Sigmoid colon (tissue), 4 donors: ENCODE measurements at regions not wholly inside any gene's neighbourhood (a gene's known extent, or its start where the extent isn't known, plus 50 kb on each side); places are given as distances from the start of the nearest gene placed in this dataset.
"Not testable (repeated sequence)": the region's sequence is repeated elsewhere in the genome, so short reads cannot be mapped to it uniquely, and the experiment has no call there.

Experiments
- POLR2A ChIP-seq, 2 donors: fragments of 450-650 bp; IDR thresholded peaks; one replicate each; pipeline ENCODE4 v1.6.1; 2016; ENCODE audit warnings: antibody characterized with exemption in 2 of 2, mild to moderate bottlenecking in 2 of 2, moderate library complexity in 2 of 2
- POLR2AphosphoS5 ChIP-seq, 4 donors: sonication (generic); formaldehyde crosslinking; IDR thresholded peaks; one replicate each; pipeline ENCODE4 v1.6.1; 2017; ENCODE audit warnings: antibody characterized with exemption in 4 of 4
- TF ChIP-seq, protein P1 (sequence below), 4 experiments: fragments of 450-650 bp in 3 of 4; fragments of 200-600 bp in 1 of 4; IDR thresholded peaks; one replicate each; pipeline ENCODE4 v1.5.1; 2016 to 2019; ENCODE audit warnings: antibody characterized with exemption in 4 of 4, mild to moderate bottlenecking in 3 of 4, moderate library complexity in 2 of 4

DNA sequence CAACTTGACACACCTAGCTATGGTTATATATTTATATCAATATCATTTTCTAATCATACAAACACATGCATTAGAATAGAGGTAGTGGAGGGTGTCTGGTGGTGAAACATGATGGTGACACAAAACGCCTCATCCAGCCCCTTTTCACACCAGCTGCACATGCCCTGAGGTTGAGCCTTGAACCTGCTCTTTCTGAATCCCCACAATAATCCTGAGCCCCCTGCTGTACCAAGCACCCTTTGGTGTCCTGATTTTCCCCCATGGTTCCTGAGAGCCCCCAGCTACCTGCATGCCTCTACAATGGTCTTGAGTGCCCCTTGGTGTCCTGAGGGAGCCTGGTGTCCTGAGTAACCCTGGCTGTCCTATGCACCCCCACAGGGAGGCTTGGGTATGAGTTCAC lies 840.6 kb downstream of the TMEM121 start:
- not testable (repeated sequence) for TF ChIP-seq POLR2A, POLR2AphosphoS5 (IDR thresholded peaks at IDR 0.05)
- TF ChIP-seq, protein P1, sequence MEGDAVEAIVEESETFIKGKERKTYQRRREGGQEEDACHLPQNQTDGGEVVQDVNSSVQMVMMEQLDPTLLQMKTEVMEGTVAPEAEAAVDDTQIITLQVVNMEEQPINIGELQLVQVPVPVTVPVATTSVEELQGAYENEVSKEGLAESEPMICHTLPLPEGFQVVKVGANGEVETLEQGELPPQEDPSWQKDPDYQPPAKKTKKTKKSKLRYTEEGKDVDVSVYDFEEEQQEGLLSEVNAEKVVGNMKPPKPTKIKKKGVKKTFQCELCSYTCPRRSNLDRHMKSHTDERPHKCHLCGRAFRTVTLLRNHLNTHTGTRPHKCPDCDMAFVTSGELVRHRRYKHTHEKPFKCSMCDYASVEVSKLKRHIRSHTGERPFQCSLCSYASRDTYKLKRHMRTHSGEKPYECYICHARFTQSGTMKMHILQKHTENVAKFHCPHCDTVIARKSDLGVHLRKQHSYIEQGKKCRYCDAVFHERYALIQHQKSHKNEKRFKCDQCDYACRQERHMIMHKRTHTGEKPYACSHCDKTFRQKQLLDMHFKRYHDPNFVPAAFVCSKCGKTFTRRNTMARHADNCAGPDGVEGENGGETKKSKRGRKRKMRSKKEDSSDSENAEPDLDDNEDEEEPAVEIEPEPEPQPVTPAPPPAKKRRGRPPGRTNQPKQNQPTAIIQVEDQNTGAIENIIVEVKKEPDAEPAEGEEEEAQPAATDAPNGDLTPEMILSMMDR (IDR thresholded peaks at IDR 0.05): not testable (repeated sequence)
